ENCODE measurements at regions not wholly inside any gene's neighbourhood (a gene's known extent, or its start where the extent isn't known, plus 50 kb on each side); places are given as distances from the start of the nearest gene placed in this dataset.
"Not testable (repeated sequence)": the region's sequence is repeated elsewhere in the genome, so short reads cannot be mapped to it uniquely, and the experiment has no call there.

GRCh38 chr12:88720231-88720630 lies 140.0 kb upstream of the KITLG start:
- no peak for ATAC-seq (ENCODE audit: low FRiP score in 2 of 2)
- TF ChIP-seq CTCF (IDR thresholded peaks at IDR 0.05) (no peak), EP300 (IDR thresholded peaks at IDR 0.05) (no peak), POLR2A (IDR thresholded peaks at IDR 0.05) (no peak), POLR2AphosphoS5 (IDR thresholded peaks at IDR 0.05) (no peak)
- no peak overlapping the region for H3K4me3 ChIP-seq

GRCh38 chr12:88717188-88717587 lies 136.9 kb upstream of the KITLG start:
- TF ChIP-seq EP300 (IDR thresholded peaks at IDR 0.05) = no peak
- TF ChIP-seq POLR2A (IDR thresholded peaks at IDR 0.05) = no peak
- no peak for TF ChIP-seq CTCF (IDR thresholded peaks at IDR 0.05)
- no peak for TF ChIP-seq POLR2AphosphoS5 (IDR thresholded peaks at IDR 0.05)
- Histone ChIP-seq H3K4me1 (no peaks in the 10 kb centered on the region), H3K27me3 (no peaks in the 10 kb centered on the region), H3K36me3 (no peaks in the 10 kb centered on the region), H3K9me3 (no peaks in the 10 kb centered on the region), H3K27ac (no peak overlapping the region), H3K4me3 (no peak overlapping the region)
- ATAC-seq (ENCODE audit: low FRiP score in 2 of 2) = no peak
- DNase-seq = no peak

More at GRCh38 chr12:88720231-88720630, 140.0 kb upstream of the KITLG start:
- Histone ChIP-seq H3K27ac (no peak overlapping the region), H3K27me3 (no peaks in the 10 kb centered on the region), H3K36me3 (no peaks in the 10 kb centered on the region), H3K9me3 (no peaks in the 10 kb centered on the region), H3K4me1 (no peaks in the 10 kb centered on the region)
- no peak for DNase-seq

GRCh38 chr12:88716240-88716639 lies 136.0 kb upstream of the KITLG start:
- ATAC-seq (ENCODE audit: low FRiP score in 2 of 2) (no peak), DNase-seq (no peak)
- H3K9me3 ChIP-seq = no peaks in the 10 kb centered on the region
- H3K4me3 ChIP-seq = no peak overlapping the region
- H3K27me3 ChIP-seq = no peaks in the 10 kb centered on the region
- no peaks in the 10 kb centered on the region for H3K4me1 ChIP-seq
- TF ChIP-seq POLR2A (IDR thresholded peaks at IDR 0.05) (no peak), CTCF (IDR thresholded peaks at IDR 0.05) (no peak), EP300 (IDR thresholded peaks at IDR 0.05) (no peak)
- 50 to 65% methylated on average over 1 of the region's 1 CpG for WGBS, 2 donors
- no peak overlapping the region for H3K27ac ChIP-seq
- no peaks in the 10 kb centered on the region for H3K36me3 ChIP-seq

GRCh38 chr12:88715673-88716072 lies 135.4 kb upstream of the KITLG start:
- Histone ChIP-seq H3K27ac (no peak overlapping the region), H3K4me3 (no peak overlapping the region), H3K27me3 (no peaks in the 10 kb centered on the region), H3K36me3 (no peaks in the 10 kb centered on the region), H3K9me3 (no peaks in the 10 kb centered on the region), H3K4me1 (no peaks in the 10 kb centered on the region)
- 49 to 67% methylated on average over 2 of the region's 2 CpGs for WGBS, 2 donors
- DNase-seq (no peak), ATAC-seq (ENCODE audit: low FRiP score in 2 of 2) (no peak)
- TF ChIP-seq POLR2AphosphoS5 (IDR thresholded peaks at IDR 0.05) (no peak), EP300 (IDR thresholded peaks at IDR 0.05) (no peak), POLR2A (IDR thresholded peaks at IDR 0.05) (no peak), CTCF (IDR thresholded peaks at IDR 0.05) (no peak)

GRCh38 chr12:88714263-88714882 lies 134.1 kb upstream of the KITLG start:
- not testable (repeated sequence) for H3K27me3 ChIP-seq; H3K4me3 ChIP-seq; H3K9me3 ChIP-seq; H3K27ac ChIP-seq; H3K4me1 ChIP-seq; ATAC-seq (ENCODE audit: low FRiP score in 2 of 2); H3K36me3 ChIP-seq
- 93% methylated on average over 21 to 25 of the region's 25 CpGs for WGBS, 2 donors
- DNase-seq = peak in 1 of 2 donors; percentile 24
